Cerebellar cortex (tissue), 1 donor: ENCODE measurements at regions not wholly inside any gene's neighbourhood (a gene's known extent, or its start where the extent isn't known, plus 50 kb on each side); places are given as distances from the start of the nearest gene placed in this dataset.
"Not testable (repeated sequence)": the region's sequence is repeated elsewhere in the genome, so short reads cannot be mapped to it uniquely, and the experiment has no call there.

Source experiments
- DNase-seq: peaks from one replicate; pipeline ENCODE4 v3.0.0-alpha.2; 2015; ENCODE audit warnings: low spot score

DNA sequence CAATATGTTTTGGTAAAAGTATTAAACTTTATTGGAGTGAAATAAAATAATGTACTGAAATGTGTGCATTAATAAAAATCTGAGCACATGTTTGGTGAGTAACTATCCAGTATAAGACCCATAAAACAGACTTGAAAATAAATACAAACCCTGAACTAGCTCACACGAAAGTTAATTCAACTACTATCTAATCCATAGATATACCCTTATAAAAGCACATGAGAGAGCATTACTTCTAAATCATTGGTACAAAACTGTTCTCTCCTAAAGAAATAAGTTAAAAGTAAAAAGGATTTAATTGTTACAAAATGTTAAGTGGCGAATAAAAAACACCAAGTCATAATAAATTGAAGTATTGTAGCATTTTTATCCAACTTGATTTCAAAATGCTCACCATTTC is 295.6 kb downstream of the PTPRC start:
- DNase-seq = peak; percentile 33

DNA sequence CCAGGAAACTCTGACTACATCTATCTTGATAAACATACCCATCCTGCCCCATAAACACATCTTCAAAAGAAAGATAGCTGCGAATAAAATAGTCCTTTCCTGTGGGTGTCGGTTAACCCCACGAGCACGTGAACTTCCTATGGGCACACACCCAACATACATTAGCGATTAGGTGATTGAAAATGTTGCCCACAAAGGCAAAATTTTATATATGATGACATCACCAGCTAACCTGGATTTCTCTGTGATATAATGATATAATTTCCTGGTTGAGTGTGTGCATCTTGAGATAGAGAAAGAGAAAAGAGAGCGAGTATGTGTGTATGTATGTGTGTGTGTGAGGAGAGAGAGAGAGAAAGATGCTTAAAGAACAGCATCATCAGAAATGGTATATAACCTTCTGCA is 296.1 kb downstream of the PTPRC start:
- peak; percentile 44 for DNase-seq

DNA sequence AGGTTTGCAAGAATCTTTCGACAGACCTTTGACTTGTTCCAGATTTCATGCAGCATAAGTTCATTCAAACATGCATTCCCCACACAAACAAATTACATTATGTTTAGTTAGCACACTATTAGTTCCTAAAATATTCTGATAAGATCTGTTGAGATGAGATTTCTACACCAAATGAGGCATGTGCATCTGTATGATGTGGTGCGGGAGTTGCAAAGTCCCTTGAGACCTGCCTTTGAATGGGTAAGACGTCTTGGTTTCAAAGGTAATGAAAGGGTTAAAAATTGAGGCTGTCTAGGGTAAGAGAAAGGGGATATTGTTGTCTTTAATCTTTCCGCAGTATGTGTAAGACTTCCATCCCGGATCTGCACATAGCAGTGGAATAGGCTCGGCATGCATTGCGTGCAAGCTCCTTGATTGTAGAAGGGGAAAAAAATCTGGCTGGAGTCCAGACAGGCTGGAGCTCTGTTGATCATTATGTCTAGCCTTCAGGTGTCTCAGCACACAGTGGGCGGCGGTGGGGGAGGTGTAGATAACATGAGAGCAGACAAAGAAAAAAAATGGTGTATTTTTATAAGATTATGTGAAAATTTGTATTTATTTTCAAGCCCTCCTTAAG is 296.6 kb downstream of the PTPRC start:
- DNase-seq = peak; percentile 96

DNA sequence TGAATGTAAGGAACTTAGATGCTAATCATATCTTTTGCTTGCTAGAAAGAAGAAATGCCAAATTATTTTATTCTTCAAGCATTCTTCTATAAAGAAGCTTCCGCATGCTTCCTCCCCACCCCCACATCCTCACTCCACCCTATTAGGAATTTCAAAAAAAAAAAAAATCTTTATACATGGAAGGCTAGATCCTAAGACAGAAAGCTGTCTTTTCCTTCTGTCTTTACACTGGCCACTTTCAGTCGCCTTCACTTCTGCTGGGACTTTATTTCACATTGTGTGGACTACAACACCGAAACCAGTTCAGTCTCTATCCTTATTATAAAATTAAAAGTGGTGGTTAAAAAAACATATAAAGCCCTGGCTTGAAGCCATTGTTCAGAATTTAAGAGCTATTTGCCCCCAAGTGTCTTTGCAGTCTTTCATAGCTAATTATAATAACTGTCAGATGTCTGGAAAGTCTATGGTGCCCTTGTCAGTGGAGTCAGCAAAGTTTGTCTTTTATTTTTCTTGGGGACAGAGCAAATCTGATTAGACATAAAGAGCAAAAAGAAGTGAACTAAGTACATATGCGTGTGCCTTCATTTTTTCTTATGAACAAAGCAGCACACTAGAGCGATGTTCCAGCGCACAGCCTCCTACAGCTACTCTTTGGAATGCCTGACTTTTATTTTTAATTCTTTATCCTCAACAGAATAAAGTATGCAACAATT is 297.7 kb downstream of the PTPRC start:
- DNase-seq = peak; percentile 55

DNA sequence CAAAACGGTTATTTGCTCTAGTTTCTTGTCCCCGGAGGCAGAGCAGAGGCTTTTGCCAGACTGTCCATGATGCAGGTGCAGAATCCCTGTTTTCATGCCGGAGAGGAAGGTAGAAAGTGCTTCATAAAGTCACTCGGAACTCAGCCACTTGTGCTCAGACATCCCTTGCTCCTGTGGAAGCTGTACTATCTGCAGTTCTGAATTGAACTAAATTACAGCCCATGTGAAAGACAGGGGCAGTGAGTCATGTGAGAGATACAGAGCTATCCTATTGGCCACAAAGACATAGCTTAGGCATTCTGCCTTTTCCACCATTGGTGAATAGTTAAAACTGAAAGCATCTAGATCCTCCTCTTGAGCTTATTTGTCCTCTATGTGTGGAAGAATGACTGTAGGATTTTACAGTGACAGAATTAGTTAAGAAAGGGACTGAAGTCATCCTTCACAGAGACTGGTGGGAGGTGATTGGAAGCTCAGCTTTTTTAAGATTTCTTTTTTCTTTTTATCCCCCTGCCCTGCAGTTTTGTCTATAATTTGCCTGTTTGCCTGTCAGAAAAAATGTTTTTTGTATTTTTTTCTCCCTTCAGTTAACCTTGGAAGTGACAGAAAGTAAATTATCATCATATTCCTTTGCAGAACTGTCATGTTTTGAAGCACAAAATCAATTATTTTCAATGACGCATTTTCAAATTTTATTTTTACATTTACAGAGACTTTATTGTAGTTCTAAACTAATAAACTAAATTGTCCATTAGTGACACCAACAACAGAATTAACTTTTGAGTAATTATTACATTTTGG is 298.6 kb downstream of the PTPRC start:
- DNase-seq = peak; percentile 96

DNA sequence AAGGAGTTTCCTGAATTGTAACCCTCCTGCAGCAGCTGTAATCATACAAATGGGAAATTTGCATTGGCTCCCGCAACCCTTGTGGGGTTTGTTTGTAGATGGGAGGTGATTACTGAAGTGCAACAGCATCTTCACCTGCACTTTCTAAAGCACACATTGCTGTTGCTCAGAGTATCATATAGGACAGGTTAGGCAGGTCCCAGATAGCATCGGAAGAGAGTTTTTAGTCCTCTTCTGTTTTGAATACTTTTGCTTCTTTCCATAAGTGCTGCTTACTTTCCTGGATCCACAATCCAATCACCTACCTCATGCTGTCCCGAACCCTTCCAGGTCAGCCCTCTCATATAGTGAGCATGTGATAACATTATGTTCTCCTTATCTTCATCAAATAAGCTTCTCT is 300.4 kb downstream of the PTPRC start:
- DNase-seq = no peak

DNA sequence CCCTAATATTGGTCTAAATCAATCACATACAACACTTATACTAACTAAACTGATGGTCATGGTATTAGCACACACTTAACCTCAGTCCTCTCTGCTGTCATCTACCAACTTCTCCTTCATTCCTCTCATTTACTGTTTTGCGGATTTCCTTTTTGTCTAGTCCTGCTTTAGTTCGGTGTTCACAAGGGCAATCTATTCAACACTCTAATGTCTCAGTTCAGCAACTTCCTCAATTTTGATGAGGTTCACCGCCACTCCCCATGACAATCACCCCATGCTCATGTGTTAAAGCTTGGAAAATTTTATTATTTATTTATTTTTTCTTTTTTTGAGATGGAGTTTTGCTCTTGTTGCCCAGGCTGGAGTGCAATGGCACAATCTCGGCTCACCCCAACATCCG is 301.1 kb downstream of the PTPRC start:
- DNase-seq = no peak

DNA sequence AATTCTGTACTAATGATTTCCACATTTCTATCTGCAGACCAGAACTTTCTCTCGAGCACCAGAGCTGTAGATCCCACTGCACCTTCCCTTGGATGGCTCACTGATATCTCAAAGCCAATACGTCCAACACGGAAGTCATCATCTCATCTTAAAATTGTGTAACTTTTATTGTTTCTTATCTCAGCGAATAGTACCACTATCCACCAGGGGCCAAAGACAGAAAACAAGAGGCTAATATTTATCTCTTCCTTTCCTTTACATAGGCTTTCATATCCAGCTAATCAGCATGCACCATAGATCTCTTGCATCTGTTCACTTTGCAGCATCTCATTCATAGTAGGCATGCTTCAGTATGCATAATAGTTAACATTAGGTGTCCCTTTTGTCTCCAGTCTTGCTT is 303.6 kb downstream of the PTPRC start:
- no peak for DNase-seq

DNA sequence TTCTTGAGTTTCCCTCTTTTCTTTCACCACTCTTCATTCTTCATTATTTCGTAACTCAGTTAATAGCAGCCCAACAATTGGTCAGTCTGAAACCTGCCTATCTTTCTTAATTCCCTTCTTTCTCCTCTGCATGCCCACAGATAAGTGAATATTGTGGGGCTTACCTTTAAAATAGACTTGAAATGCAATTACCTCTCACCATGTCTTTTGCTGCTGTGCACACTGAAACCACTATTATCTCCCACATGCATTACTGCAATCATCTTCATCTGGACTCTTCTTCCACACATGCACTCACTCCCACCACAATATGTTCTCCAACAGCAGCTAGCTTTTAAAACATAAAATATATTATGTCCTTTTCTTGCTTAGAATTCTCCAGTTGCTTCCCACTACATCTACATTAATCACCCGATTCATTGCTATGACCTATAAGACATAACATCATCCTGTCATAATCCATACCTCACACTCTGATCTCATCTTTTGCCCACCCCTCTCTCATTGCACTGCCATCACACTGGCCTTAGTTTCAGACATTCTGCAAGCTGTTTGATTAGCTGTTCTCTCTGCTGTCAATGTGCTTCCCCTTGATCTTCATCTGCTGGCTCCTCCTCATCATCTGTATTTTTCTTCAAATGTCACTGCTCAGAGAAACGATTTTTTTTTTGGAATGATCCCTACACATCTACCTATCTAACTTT is 304.8 kb downstream of the PTPRC start:
- no peak for DNase-seq

DNA sequence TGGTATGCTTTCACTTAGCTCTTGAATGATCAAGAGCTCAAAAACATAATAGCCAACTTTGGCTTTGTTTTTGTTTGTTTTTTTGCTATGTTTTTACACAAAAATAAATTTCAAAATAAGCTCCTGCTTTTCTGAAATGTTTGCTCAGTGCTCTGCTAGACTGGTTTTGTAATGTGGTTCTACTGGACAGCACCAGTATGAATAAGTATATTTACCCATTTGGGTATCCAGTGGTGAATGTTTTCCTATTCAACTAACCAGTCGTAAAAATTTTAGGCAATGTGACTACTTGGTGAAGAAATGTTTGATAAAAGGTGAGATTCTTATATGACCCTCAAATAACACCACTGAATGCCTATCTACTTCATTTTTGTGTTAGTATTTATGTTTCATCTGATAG is 308.6 kb downstream of the PTPRC start:
- DNase-seq = no peak

DNA sequence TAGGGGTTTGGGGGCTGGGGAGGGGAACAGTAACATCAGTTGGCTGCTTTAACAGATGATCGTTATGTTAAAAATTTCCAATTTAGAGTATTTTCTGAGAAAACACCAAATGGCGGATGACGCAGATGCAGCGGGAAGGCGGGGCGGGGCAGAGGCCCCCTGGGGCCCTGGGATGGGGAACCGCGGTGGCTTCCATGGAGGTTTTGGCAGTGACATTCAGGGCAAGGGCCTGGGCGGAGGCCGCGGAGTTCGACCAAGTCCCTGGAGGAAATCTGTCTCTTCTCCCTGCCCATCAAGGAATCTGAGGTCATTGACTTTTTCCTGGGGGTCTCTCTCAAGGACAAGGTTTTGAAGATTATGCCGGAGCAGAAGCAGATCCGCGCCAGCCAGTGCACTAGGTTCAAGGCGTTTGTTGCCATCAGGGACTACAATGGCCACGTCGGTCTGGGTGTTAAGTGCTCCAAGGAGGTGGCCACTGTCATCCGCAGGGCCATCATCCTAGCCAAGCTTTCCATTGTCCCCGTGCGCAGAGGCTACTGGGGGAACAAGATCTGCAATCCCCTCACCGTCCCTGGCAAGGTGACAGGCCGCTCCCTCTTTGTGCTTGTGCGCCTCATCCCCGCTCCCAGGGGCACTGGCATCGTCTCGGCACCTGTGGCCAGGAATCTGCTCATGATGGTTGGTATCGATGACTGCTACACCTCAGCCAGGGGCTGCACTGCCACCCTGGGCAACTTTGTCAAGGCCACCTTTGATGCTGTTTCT is 310.2 kb downstream of the PTPRC start:
- DNase-seq = no peak

DNA sequence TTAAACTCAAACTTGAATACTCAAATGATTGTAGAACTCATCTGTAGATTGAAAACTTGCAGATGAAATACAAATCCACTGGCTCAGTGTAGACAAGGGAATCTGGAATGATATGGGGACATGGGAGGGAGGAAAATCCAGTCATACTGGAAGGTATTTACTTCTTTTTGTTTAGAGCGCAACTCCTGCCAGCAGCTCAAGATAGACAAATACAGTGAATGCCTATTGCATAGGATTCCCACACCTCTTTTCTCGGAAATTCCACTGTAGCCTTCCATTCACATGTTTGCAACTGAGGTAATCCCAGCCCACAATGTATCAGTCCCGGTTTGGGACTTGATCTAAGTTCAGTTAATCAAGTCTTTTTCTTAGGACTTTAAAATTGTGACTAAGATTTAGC is 311.2 kb downstream of the PTPRC start:
- no peak for DNase-seq

DNA sequence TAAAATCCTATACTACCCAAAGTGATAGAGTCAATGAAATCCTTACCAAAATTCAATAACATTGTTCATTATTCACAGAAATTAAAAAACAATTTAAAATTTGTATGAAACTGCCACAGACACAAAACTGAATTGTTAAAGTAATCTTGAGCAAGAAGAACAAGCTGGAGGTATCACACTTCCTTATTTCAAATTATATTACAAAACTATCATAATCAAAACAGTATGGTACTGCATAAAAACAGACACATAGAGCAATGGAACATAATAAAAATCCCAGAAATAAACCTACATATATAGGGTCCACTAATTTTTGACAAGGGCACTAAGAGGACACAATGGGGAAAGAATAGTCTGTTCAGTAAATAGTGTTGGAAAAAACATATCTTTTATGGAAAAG is 316.2 kb downstream of the PTPRC start:
- no peak for DNase-seq

DNA sequence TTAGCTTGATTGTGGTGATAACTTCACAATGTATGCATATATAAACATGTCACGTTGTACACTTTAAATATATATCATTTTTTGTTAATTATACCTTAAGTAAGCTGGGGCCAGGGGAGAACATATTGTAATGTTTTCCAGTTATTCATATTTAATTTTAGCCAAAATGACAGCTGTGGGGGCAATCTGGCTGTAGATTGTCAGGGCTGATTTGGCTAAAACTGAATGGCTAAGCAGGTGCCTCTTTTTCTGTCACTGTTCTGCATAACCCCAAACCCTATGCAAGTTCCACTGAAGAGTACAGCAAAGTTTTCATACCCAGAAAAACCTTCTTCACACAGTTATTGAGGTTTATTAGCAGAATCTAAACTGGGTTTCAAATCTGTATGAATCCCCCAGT is 318.2 kb downstream of the PTPRC start:
- no peak for DNase-seq

DNA sequence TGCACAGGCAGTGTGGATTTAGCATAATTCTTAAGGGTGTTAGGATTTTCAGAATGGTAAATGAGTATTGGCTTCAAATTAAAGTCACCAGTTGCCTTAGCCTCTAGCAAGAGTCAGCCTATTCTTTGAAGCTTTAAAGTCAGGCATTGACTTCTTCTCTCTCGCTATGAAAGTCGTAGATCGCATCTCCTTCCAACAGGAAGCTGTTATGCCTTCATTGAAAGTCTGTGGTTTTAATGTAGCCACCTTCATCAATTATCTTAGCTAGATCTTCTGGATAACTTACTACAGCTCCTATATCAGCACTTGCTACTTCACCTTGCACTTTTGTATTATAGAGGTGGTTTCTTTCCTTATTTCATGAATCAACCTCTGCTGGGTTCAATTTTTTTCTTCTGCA is 320.2 kb downstream of the PTPRC start:
- no peak for DNase-seq

DNA sequence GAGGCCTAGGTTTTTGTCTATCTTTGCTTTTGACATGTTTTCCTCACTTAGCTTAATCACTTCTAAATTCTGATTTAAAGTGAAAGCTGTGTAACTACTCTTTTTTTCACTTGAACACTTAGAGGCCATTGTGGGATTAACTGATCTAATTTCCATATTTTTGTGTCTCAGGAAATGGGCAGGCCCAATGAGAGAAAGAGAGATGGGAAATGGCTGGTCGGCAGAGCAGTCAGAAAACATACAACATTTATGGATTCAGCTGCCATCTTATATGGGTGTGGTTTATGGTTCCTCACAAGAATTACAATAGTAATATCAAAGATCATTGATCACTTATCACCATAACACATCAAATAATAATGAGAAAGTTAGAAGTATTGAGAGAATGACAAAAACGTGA is 320.8 kb downstream of the PTPRC start:
- no peak for DNase-seq

DNA sequence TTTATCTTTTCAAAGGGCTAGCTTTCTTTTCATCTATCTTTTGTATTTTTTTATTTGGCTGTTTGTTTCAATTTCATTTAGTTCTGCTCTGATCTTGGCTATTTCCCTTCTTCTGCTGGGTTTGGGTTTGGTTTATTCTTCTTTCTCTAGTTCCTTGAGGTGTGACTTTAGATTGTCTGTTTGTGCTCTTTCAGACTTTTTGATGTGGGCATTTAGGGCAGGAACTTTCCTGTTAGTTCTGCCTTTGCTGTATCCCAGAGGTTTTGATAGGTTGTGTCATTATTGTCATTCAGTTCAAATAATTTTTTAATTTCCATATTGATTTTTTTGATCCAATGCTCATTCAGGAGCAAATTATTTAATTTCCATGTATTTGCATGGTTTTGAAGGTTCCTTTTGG is 325.0 kb downstream of the PTPRC start:
- DNase-seq = not testable (repeated sequence)

DNA sequence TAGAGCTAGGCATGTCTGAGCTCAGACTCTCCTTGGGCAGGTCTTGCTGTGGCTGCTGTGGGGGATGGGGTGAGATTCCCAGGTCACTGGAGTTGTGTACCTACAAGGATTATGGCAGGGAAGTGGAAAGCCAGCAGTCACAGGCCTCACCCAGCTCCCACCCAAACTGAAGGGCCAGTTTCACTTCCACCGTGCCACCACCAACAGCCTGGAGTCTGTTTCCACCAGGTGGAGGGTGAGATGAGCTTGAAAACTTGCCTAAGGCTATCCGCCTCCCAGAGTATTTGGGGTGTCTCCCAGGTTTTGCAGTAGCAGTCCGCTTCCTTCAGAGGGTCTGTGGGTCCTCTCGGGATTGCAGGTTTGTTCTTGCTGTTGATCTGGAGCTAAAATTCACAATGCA is 327.7 kb downstream of the PTPRC start:
- DNase-seq = no peak

DNA sequence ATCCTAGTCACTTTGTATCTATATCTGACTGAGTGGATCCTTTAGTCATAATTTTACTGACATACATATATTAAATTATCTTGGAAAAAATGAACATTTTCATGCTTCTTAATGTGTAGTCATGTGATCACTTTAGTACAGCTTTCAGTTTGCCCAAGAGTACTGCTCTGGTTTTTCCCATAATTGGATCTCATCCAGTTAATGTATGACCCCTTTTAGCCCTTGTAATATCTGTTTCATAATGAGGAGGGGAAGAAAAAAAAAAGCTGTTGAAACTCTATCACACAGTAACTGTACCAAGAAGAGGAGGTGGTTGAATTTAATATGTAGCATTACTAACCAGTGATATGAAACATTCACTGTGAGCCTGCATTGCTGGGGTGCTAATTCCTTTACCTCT is 328.7 kb downstream of the PTPRC start:
- no peak for DNase-seq

DNA sequence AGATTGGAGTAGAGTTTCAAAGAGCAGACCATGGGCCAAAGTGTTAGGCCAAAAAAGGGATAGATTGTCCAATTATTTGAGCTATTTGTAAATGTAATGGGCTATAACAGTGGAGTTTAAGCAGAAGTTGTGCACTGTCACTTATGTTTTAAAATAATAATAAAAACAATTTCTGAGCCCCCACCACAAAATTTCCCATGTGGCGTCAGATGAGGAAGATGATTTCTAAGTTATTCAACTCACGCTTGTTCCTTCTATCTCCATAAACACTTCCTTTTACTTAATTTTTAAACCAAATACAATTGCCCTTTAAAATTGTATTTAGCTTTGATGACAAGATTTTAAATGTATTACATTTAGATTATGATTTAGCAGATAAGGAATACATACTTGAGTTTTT is 330.0 kb downstream of the PTPRC start:
- DNase-seq = no peak

DNA sequence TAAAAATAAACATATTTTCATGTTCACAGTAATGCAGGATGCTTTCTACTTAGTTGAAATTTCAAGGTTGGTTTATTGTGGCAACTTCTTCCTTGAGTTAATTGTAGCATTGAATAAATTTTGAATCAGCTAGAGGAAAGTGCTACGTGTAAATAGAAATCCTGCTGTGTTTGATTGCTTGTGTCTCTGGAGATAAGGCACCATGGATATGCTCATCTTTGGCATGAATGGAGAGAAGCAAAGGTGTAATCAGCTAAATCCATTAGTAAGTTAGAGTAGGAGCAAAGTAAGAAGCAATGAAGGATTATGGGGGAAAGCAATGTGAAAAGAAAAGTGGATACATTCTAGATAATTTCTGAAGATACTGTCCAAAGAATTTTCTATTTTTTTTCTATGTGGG is 331.1 kb downstream of the PTPRC start:
- no peak for DNase-seq

DNA sequence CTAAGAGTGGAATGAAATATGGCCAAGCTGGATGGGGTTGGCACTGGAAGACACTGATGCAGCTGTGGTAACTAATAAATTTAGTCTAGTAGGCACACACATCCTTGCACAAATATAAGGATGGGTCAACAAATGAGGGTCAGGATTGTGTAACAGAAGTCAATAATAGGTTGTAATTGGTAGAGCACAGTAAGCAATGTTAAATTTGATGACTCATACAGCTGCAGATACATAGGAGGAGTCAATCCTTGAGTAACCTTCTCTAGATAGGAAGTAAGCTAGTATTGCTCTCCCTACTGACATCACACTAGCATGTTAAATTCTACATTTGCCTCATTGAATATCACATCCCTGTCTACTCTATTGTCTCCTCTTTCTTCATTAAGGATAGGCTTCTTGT is 332.1 kb downstream of the PTPRC start:
- DNase-seq = no peak
